NCI-H2227 treated with DMSO at 0.1 percent for 48 hours (cell line): ENCODE measurements at regions not wholly inside any gene's neighbourhood (a gene's known extent, or its start where the extent isn't known, plus 50 kb on each side); places are given as distances from the start of the nearest gene placed in this dataset.
"Not testable (repeated sequence)": the region's sequence is repeated elsewhere in the genome, so short reads cannot be mapped to it uniquely, and the experiment has no call there.

ENCODE experiments used
- DNase-seq: peaks from one replicate; lab custom pipeline; 2025; lab: John Stamatoyannopoulos, UW

DNA sequence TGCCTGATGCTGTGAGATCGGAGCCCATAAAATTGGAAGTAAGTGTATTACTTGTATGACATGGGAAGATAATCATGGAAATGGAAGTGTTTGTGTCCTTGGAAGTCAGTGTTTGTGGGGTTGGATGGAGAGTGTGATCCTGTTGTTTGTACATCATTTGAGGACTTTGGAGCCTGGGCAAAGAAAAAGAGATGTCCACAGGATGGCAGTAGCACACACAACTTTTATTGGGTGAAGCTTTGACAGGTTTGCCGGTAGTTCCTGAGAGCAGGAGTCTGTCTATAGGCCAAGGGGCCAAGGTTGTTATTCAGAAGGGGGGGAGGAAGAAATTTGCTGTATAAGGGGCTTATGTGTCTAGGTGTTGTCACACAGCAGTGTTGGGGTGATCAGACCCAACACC is 533.3 kb downstream of the RPIA start:
- not testable (repeated sequence) for DNase-seq

DNA sequence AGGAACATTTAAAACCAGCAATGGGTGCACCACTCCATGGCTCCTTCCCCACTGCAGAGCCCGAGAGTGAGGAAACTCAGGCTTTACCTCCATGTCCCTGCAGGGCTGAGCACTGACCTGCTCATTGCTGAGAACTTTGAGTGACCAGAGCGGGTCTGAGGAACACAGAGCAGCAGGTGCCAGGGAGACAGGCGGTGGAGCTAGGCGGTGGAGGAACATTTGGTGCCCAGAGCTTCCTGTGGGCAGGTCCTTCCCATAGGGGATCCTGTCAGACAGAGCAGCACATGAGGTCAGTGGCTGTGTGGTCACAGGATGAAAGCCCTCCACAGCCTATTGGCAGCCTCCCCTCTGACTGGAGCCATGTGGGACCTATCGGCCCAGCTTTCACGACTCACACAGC is 538.5 kb downstream of the RPIA start:
- DNase-seq, result not testable (repeated sequence)

DNA sequence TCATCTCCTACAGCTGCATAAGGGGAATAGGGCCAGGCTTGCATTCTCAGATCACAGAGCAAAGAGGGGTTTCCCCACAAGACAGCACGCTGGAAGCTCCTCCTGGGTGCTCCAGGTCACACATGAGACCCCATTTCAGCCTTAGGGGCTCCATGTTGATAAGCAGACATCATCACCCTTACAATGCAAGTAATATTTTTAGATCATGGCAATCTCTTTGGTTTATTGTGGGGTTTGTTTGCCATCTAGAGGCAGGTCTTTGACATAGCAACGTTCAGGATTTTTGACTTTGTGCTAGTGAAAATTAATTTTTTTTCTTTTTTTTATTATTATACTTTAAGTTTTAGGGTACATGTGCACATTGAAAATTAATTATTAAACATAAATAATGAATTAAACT is 539.8 kb downstream of the RPIA start:
- DNase-seq, result not testable (repeated sequence)

DNA sequence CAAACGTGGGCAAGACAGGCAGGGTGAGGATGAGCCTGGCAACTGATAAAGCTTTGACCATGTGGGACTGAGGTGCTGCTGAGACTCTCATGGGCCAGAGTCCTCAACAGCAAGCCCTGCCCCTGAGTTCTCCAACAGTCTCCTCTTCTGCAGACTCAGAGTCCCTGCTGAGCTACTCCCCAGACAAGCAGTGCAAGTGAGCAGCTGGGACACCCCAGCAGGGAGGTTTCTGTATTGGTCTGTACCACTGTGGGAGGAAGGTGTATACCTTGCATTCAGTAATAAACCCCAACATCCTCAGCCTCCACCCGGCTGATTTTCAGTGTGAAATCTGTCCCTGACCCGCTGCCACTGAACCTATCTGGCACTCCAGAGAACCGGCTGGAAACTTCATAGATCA is 542.5 kb downstream of the RPIA start:
- DNase-seq, result not testable (repeated sequence)

DNA sequence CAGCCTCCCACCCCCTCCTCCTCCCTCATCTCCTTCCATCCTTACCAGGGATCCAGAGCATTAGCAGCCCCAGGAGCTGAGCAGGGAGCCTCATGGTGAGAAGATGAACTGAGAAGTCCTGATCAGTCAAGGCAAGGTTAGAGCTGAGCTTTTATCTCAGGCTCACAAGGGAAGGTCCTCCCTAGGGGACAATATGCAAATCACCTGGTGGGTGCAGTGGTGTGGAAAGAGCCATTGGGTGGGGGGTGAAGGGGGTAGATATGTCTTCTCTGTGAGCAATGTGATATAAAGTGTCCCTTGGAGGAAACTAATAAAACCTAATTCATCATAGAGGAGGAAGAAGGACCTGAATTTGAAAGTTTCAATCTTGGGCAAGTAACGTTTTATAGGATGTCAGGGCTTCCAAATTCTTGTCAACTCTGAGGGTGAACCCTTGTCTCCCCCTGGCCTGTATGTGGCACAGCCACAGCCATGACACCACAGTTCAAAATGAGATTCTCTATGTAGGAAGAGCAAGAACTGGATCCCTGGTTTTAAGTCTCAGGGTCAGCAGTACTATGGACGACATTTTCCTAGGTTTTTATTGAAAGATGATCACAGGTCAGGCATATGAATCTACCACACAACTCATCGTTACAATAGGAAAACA is 543.5 kb downstream of the RPIA start:
- DNase-seq, result not testable (repeated sequence)

DNA sequence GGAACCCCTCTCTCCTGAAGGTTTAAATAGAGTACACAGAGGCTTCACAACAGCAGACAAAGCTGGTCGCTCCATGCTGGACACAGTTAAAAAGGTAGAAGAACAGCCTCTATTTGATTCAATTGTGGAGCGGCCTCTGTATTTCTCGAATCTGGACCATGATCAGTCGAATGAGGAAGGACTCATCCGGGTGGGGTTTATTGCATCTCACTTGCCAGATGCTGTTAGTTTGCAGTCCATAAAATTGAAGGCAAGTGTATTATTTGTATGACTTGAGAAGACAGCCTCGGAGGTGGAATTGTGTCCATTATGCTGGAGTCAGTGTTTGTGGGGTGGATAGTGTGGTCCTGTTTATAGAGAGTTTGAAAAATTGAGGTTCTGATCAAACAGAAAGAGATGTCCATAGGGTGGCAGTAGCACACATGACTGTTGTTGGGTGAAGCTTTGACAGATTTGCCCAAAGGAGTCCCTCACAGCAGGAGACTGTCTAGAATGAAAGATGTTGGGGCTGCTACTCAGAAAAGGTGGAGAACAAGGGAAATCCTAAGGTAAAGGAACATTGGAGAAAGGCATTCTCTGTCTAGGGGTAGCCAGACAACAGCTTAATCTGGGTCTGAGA is 545.5 kb downstream of the RPIA start:
- not testable (repeated sequence) for DNase-seq

DNA sequence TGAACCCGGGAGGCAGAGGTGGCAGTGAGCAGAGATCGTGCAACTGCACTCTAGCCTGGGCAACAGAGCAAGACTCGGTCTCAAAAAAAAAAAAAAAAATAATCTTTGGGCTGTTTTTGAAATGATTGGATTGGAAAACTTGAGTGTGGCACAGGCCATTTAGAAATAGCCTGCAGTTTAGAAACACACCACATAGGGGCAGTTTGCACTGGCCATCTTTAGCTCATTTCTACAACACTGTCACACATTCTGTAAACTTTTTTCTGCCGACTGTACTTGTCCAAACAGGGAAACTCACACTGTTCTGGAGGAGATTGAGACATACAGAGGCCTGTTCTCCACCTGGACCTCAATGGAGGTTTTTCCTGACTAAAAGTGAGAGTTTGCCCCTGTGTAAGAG is 546.3 kb downstream of the RPIA start:
- DNase-seq, result not testable (repeated sequence)

DNA sequence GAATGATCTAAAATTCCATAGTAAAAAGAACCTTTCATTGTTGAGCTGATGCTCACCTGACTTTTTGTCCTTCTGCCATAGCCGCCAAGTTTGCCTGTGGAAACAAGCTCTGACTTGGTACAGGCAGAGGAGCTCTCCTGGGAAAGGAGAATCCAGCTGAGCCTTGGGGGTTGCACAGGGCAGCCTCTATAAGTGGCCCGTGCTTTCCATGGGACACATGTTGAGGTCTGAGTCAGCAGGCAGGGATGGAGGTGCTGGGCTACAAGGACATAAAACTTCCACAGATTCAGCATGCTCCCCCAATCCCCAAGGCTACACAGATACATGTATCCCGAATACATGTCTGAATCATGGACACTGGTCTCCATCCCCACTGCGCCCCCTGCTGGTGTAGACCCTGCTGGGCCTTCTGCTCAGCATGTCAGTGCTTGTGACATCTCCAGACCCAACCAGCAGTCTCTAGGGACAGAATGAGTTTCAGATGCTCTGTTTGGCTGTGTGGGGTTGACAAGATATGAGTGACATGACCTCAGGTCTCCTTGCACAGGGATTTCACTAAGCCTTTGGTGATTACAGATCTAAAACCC is 551.7 kb downstream of the RPIA start:
- not testable (repeated sequence) for DNase-seq

DNA sequence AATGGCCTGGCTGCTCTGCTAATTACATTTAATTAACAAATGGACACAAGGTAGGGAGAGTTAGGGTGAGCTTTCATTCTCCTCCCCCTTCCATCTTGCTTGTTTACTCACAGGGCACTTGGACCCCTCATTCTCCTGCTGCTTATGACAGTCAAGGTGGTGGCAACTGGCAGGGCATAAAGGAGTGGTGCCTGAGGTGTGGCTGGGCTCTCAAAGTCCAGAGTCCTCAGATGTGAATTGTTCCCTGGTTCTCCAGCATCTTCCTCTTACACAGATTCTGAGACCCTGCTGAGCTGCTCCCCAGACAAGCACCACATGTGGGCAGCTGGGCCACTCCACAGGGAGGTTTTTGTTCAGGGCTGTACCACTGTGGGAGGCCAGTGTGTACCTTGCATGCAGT is 552.9 kb downstream of the RPIA start:
- not testable (repeated sequence) for DNase-seq

DNA sequence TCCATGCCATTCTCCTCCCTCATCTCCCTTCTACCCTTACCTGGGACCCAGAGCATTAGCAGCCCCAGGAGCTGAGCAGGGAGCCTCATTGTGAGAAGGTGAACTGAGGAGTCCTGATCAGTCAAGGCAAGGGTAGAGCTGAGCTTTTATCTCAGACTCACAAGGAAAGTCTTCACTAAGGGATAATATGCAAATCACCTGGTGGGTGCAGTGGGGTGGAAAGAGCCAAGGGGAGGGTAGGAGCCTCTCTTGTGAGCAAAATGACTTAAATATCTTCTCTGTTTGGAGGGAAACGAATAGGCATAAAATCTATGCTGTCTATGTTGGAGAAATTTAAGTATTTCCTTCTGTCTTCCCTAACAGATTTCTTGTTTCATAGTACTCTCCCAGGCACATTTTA is 554.0 kb downstream of the RPIA start:
- DNase-seq, result not testable (repeated sequence)

DNA sequence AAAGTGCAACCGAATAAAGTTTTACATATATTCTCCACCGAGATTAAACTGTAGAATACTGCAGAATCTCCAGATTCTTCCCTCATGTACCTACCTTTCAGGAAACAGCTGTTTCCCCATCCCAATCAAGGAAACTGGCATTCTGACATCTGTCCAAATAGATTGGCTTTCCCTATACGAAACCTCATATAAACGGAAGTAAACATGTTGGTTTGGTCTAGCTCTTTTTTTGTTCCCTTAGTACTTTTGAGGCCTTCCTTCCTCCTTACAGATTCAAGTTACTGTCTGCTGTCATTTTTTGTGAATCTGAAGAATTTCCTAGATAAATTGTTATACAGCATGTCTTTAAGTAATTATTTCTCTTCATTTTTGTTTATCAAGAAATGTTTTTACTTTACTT is 554.6 kb downstream of the RPIA start:
- DNase-seq, result not testable (repeated sequence)

DNA sequence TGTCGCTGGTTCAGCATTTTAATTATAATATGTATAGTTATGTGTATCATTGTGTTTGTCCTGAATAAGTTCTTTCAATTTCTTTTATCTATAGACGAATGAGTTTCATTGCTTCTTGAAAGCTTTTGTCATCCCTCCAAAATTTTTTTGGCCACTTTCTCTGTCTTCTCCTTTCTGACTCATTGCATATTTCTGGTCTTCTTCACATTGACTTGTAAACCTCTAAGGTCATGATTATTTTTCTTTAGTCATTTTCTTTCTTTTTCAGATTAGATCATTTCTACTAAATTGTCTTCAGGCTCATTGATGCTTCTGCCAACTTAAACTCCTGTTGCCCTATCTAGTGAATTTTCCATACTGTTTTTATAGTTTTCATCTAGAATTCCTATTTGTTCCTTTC is 555.1 kb downstream of the RPIA start:
- DNase-seq, result not testable (repeated sequence)

DNA sequence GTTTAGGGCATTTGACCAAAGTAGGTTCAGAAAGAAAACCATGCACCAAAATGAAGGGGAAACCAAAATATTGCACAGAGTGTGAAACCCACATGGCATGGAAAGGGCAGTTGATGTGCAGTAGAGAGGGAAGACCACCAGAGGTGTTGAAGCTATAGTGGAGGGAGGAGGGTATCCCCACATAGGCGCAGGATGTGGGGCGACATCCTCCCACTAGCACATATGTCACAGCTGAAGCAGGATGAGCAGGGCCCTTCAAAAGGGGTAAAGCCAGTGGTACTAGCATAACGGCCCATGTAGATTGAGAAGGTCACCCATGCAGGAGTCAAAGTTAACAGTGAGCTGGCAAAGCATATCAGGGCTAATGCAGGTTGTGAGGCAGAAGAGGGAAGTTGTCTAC is 563.5 kb downstream of the RPIA start:
- DNase-seq, result not testable (repeated sequence)

DNA sequence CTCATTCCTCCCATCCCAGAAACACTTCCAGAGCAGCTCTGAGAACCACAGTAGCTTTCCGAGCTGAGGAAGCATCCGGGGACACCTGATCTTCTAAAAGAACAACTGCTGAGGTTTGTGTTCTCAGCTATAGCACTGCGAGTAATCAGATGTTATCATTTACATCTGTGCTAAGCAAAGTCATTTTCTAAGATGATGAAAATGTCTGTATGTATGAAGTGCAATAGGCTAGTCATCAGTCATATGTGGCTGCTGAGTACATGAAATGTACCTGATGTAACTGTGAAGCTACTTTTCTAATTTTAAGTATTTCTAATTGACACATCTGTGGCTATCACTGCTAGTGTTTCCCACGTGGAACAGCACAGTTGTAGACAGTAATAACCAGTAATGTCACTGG is 582.0 kb downstream of the RPIA start:
- not testable (repeated sequence) for DNase-seq

DNA sequence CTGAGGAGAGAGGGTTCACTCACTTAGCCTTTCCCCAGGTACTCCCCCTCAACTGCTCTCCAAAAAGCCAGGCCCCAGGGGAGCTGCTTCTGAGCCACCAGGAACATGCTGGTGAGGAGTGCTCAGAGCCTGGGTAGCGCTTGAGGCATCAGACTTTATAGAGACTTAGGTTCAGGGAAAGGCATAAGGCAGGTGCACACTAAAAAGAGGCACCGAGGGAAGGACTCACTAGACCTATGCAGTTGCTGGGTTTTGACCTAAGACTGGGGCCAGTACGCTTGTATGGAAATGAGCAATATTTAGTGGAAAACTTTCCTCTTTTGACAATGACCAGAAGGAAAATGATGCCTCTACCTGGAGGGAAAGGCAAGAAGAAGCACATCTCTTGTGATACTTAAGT is 589.1 kb downstream of the RPIA start:
- DNase-seq, result not testable (repeated sequence)

DNA sequence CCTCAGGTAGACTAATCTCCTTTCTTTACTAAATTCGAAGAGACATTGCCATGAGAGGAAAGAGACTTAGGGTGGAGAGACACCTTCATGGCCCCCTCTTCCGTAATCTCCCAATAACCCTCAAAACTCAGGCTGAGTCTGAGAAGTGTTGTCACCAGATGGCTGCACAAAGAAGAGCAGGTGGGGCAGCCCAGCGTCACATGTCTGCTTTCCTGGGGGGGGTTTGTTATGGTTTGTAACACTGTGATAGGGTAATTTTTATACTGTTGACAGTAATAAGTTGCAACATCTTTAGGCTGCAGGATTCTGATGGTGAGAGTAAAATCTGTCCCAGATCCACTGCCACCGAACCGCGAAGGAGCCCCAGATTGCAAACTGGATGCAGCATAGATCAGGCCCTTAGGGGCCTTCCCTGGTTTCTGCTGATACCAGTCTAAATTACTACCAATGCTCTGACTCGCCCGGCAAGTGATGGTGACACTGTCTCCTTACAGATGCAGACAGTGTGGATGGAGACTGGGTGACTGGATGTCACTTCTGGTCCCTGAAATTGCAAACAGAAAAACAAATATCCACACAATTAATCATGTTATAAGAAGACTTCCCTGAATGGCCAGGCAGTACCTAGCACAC is 595.1 kb downstream of the RPIA start:
- DNase-seq, result not testable (repeated sequence)

DNA sequence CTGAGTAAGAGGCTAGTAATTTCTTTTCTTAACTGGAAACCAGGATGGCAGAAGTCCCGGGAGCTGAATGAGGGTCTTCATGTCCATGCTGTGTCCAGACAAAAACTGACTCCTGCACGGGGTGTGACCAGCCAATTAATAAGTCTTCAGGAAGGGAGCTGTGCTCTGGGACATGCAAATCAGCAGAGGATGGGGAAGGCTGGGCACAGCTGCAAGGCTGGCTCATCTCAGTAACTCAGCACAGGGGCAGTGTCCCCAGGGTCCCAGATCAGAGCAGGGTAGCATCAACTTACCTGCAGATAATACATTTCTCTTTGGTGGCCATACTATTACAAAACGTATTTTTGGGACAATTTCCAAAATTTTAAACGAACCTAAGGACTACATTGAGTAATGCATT is 595.6 kb downstream of the RPIA start:
- not testable (repeated sequence) for DNase-seq

DNA sequence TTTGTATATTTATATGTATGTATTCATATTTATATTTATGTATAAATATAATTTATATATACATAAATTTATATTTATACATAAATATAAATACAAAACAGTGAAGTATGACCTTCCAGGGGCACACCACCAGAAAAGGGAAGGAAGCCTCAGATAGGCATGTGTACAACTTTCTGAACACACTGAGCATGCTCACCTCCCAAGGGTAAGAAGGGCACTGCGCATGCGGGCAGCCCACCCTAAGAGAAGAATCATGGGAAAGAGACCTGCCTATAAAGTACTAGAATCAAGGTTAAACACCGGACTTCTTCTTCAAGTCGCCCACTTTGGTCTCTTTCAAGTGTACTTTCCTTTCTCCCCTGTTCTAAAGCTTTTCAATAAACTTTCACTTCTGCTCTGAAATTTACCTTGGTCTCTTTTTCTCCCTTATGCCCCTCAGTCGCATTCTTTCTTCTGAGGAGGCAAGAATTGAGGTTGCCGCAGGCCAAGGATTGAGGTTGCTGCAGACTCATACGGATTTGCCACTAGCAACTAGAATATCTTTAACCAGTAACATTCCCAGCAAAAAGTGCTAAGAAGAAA is 600.3 kb downstream of the RPIA start:
- DNase-seq, result not testable (repeated sequence)

DNA sequence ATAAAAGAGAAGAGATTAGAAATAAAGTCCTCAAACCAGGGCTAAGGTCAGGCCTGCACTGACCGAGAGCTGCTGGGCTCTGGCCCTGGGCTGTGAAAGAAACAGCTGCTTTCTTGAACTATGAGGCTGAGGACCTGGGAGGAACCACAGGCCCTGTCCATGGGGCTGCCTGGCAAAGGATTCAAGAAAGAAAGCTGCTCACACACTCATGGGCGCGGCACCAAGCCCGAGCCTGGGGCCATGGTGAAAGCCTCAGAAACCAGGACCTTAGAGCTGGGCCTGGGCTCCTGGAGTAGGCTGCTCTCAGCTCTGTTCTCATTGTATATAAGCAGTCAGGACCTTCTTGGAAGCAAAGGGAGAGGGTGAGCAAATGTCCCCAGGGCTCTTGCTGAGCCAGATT is 601.9 kb downstream of the RPIA start:
- DNase-seq, result not testable (repeated sequence)

DNA sequence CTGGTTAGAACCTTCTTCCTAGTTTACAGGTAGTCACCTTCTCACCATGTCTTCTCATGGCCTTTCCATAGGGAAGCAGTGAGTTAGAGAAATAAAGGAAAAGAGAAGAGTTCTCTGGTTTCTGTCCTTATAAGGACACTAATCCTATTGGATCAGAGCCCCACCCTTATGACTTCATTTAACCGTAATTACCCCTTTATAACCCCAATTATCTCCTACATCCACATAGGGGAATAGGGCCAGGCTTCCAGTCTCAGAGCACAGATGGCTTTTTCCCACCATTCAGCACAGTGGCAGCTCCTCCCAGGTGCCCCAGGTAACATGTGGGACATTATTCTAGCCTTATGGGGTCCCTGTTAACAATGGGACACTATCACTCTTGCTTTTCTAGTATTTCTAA is 602.9 kb downstream of the RPIA start:
- not testable (repeated sequence) for DNase-seq

DNA sequence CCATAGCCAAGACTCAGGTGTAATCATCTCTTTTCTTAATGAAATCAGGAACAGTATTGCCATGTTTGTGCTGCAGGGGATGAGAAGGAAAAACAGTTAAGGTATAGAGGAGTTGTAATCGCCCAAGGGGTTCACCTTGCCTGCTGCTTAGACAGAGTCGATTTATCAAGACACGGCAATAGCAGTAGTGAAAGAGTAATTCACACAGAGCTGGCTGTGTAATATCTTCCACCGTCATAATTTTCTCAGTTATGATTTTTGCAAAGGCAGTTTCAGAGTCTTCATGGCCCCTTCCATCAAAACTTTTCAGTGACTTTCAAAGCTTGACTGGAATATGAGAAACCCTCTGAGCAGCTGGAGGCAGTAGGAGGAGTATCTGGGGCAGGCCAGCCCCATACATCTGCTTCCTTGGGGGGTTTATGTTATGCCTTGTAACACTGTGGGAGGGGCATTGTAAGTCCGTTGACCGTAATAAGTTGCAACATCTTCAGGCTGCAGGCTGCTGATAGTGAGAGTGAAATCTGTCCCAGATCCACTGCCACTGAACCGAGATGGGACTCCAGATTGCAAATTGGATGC is 605.4 kb downstream of the RPIA start:
- not testable (repeated sequence) for DNase-seq

DNA sequence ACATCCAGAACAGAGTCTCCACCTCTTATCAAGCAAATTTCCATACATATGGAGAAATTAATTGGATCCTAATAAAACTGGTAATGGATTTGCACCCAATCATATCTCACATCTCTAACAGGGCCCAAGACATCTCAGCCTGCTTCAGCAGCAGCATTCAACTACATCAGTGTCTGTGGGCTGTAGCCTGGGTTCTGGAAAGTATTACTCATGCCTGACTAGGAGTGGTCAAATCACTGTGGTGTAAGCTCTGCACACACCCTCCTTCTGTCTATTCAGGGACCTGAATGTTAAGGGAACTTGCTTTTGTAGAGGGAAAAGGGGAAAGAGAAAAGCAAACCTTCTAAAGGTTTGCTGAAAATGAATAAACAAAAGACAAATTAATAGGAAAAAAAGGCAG is 607.7 kb downstream of the RPIA start:
- not testable (repeated sequence) for DNase-seq
